Erythroblast (primary cell): ENCODE measurements at regions not wholly inside any gene's neighbourhood (a gene's known extent, or its start where the extent isn't known, plus 50 kb on each side); places are given as distances from the start of the nearest gene placed in this dataset.

ENCODE experiments used
- DNase-seq, 2 experiments: peaks; one replicate each; lab custom pipeline; 2025; lab: John Stamatoyannopoulos, UW
- GATA1 ChIP-seq: IDR thresholded peaks from 2 replicates; pipeline ENCODE4 v1.6.1; 2011; ENCODE audit warnings: low read depth, mild to moderate bottlenecking, control low read depth, low read length, moderate library complexity
- POLR2A ChIP-seq: IDR thresholded peaks from 2 replicates; pipeline ENCODE4 v1.6.1; 2011; ENCODE audit warnings: mild to moderate bottlenecking, low read length

- DNase-seq: no peak
- TF ChIP-seq GATA1: no peak
- TF ChIP-seq POLR2A: no peak
Measured at GRCh38 chr14:89621791-89622638, 205.0 kb upstream of the FOXN3 start.

- no peak for TF ChIP-seq POLR2A
- TF ChIP-seq GATA1: no peak
- no peak for DNase-seq
Measured at GRCh38 chr14:89621009-89621421, 204.0 kb upstream of the FOXN3 start.

GRCh38 chr14:89620436-89620835 lies 203.4 kb upstream of the FOXN3 start:
- DNase-seq: no peak
- TF ChIP-seq POLR2A: no peak
- no peak for TF ChIP-seq GATA1

DNA sequence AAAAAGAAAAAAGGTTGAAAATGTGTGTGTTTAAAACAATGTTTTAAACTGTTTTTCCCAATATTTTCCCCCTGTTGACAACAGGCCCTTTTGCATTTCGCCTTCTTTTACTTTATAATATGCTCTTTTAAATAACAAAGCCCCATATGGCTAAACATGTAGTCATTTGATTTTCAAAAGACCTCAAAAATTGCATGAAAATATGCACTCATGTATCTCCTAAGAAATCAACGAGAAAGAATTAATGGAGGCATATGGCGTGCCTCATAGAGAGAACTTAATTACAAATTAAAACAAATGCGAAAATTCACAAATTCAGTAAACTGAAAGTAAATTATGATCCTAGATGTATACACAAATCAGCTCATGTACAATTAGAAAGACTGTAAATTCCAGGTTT lies 202.6 kb upstream of the FOXN3 start:
- no peak for DNase-seq
- TF ChIP-seq POLR2A (no peak), GATA1 (no peak)

DNA sequence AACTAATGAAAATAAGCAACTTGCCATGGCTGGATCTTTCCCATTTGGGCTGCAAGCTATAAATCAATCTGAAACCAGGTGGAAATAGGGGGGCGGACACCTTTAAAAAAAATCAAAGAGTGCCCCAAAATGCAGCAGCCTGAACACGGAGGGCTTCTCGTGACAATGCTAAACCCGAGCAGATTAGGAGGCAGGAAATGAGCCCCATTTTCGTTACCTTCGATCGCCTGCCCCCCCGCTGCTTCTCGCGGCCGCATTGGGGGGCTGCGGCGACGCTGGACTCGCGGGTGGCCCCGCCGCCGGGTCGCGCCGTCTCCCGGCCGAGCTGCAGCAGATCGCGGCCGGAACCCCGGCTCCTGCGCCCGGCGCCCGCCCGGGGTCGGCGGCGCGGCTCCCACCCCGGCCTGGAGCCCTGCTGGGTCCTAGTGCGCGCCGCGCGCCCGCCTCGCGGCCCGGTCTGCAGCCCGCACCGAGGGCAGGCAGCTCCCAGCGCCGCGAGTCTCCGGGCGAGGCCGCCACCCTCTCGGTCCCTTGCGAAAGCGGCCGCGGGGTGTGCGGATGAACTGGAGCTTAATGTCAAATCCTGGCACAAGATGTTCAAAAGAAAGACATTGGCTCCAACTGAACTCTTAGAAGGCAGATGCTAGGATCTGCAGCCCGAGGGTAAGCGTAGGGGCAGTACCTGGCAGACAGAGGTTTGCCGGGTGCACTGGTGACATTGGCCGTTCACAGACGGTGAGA lies 201.9 kb upstream of the FOXN3 start:
- peak; percentile 69 to 74 for DNase-seq

DNA sequence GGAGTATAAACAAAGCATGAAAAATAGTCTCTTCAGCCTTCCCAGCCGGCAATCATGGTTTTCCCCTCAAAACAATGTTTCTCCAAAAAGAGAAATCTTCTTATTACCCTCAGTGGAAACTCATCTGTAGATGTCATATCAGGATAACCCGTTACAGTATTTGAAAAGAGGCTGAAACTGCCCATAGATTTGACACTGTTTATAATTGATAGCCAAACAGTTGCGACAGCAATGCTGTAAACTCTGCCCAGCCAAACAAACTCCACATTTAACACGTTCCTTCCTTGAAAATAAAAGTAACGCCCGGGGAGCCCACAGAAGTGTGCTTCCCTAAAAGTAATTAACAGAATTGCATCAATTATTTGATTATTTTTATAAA lies 201.3 kb upstream of the FOXN3 start:
- DNase-seq: peak; percentile 38 to 52
- TF ChIP-seq POLR2A (no peak), GATA1 (no peak)

More for the DNA sequence above, 201.9 kb upstream of the FOXN3 start:
- TF ChIP-seq POLR2A (peak; percentile 22), GATA1 (no peak)

DNA sequence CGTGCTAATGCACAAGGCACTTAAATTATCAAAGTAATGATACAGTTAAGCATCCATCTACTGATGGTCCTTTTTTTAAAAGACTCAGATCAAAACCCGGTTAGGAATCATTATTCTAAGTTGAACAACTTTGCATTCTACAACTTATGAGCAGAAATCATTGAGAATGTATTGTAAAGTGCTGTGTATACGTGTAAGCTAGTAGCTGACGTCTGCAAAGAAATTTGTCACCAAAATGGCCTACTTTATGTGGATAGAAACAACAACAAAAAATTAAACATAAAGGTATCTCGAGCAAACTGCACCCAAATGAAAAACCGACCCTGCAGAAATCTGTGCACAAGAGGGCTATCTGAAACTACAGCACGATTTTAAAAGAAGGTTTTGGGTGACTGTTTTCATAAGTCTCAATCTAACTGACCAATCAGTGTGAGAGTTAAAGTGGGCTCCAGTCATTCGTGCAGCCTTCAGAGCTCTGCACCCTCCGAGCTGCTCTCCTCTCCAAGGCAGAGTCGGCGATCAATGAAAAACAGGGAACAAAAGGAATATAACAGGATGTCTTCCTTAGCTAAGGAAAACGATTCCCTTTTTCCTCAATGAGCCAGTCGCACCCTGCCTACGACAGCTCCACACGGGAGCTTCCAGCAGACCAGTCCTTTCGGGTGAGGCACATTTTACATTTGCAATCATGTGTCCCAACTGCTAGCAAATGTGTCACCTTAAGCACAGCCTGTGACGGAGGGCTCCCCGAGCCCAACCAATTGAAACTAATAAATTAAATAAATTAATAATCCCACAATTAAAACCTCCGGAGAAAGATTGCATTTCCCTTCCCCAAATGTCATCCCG lies 200.7 kb upstream of the FOXN3 start:
- no peak for TF ChIP-seq POLR2A
- TF ChIP-seq GATA1: no peak
- DNase-seq: peak; percentile 47 to 60

DNA sequence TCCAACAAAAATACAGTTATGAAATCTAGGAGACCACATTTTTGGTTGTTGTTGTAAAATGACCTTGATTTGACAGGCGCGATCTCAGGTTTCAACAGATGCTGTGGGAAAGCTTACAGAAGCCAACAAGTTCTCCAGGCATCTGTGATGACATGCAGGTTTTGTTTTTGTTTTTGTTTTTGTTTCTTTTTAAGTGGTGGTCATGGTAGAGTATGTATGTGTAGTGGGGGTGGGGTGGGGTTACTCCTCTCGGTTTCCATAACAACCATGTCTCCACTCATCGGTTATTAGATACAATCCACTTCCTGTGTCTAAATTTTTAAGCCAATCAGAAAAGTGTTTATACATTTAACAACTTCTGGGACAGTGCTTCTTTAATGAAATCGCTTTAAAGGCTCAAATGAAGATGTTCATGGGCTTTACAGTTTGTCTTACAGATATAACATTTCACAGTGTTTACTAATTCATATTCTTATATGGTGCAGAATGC lies 199.9 kb upstream of the FOXN3 start:
- DNase-seq: peak; percentile 44 to 72
- TF ChIP-seq POLR2A (no peak), GATA1 (no peak)

DNA sequence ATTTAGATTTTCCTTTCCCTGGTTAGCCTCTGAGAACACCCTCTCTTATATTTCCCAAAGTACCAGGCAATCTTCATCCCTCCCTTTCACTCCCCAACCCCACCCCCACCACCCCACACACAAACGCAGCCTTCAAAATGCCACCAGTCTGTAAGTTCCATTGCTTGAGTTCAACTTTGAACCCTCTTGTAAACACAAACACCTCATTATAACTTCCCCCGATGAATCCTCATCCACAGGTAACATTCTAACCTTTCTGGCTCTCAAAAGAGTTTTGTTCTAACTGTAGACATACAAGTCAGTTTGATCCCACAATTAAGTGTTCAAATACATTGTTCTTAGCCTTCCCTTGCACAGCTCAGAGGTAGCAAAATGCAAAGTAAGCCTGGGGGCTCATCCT lies 199.4 kb upstream of the FOXN3 start:
- TF ChIP-seq POLR2A: no peak
- no peak for DNase-seq

DNA sequence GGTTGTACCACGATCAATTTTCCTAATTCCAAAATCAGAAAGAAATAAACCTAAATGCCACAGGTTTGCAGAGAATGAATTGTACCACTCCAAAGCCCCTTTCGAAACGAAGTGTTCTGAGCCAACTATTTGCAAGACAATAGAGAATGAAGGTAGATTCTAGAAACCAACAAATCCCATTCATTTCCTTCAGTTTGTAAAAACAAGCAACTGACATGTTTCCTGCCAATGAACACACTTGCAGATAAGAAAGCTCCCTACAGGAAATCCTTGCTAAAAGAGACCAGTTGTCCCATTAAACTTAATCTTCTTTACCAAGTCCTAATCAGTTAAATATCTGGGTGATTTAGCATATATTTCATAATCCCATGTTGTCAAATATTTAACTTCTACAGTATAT lies 198.4 kb upstream of the FOXN3 start:
- TF ChIP-seq GATA1 (no peak), POLR2A (no peak)
- no peak for DNase-seq

GRCh38 chr14:89614009-89614691 lies 197.1 kb upstream of the FOXN3 start:
- DNase-seq: no peak
- TF ChIP-seq GATA1: no peak
- no peak for TF ChIP-seq POLR2A

GRCh38 chr14:89613260-89614008 lies 196.4 kb upstream of the FOXN3 start:
- DNase-seq: no peak
- TF ChIP-seq GATA1 (no peak), POLR2A (no peak)
